ENCODE measurements at regions not wholly inside any gene's neighbourhood (a gene's known extent, or its start where the extent isn't known, plus 50 kb on each side); places are given as distances from the start of the nearest gene placed in this dataset.

DNA sequence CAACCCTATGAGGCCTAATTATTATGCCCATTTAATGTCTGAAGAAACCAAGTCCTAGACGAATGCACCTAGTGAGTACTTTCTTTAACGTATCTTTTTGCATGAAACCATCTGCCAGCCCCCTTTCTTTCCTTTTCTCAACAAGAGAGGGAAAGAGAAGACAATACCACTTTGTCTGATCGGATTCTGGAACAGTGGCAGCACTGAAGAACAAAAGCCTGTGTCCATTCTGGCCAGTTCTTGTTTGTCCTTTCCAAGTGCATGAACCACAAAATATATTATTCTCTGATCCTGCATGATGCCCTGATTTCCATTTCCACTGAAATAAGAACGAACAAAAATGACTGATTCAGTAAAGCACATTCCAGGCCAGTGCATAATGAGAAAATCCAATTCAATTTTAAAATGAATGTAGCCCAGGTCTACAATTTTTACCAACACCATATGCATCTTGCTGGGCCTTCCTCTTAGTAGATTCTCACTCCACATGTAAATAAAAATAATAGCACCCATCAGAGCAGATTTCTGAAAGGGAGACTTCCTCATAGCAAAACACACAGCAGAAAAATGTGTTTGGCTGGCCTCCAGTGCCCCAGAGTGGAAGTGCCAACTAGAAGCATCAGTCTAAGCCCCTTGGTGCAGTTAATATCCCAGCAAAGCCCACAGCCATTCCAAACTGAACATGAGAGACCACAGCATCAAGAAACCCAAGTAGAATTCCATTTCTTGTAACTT lies 422.6 kb upstream of the ID2 start:
- Mint-ChIP-seq H3K4me1 (no peaks in the 10 kb centered on the region), H3K27me3 (peaks cover 32% of the 10 kb centered on the region), H3K4me3 (no peak overlapping the region), H3K9me3 (no peaks in the 10 kb centered on the region), H3K36me3 (ENCODE audit: low read depth) (no peaks in the 10 kb centered on the region), H3K27ac (no peak overlapping the region)
- no peak for TF ChIP-seq CTCF (IDR thresholded peaks at IDR 0.05)
- ChIA-PET POLR2A (no interaction called here), CTCF (no interaction called here)
- intact Hi-C loops (cut with micrococcal nuclease) = no loop called here
- no peak for ATAC-seq (ENCODE audit: low read depth)
- no peak for DNase-seq

DNA sequence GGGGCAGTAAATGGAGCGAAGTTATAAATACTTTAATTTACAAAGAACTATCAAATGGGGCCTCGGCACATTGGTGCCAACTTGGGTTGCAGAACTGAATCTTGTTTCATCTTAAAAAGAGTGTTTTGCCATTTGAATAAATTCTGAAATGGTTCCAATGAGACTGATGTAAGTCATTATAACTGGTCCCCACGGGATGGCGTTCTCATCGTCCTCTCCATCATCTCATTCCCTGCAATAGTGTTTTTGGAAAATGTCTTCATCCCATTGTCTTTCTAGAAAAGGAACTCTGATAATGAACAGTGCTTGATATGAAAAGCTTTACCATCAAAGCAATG lies 422.0 kb upstream of the ID2 start:
- CTCF ChIA-PET = no interaction called here
- no peak for TF ChIP-seq CTCF (IDR thresholded peaks at IDR 0.05)
- Mint-ChIP-seq H3K27me3 (peaks cover 32% of the 10 kb centered on the region), H3K9me3 (no peaks in the 10 kb centered on the region), H3K36me3 (ENCODE audit: low read depth) (no peaks in the 10 kb centered on the region), H3K4me1 (no peaks in the 10 kb centered on the region), H3K4me3 (no peak overlapping the region), H3K27ac (no peak overlapping the region)
- no peak for ATAC-seq (ENCODE audit: low read depth)
- DNase-seq = no peak
- POLR2A ChIA-PET = no interaction called here
- intact Hi-C loops (cut with micrococcal nuclease) = no loop called here

DNA sequence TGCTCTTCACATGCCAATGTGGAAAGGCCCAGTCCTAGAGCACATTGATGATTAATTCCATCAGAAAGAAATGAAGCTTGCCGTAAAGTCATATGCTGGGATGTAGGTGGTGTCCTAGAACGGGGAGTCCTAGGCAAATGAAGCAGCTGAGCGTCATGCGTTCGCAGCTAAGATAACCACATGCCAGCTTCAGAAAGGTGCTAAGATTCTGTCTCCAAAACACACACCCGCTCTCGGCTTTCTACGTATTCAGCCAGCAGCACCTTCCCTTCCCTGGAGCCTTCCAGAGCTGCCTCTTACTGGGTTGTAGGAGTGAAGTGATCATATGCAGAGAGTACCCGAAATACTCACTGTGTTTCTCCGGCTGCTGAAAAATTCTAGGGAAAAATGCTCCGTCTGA lies 421.6 kb upstream of the ID2 start:
- Mint-ChIP-seq H3K4me1 (no peaks in the 10 kb centered on the region), H3K27ac (no peak overlapping the region), H3K4me3 (no peak overlapping the region), H3K36me3 (ENCODE audit: low read depth) (no peaks in the 10 kb centered on the region), H3K9me3 (no peaks in the 10 kb centered on the region), H3K27me3 (peaks cover 32% of the 10 kb centered on the region)
- intact Hi-C loops (cut with micrococcal nuclease) = no loop called here
- ChIA-PET POLR2A (no interaction called here), CTCF (no interaction called here)
- TF ChIP-seq CTCF (IDR thresholded peaks at IDR 0.05) = no peak
- DNase-seq (no peak), ATAC-seq (ENCODE audit: low read depth) (no peak)

DNA sequence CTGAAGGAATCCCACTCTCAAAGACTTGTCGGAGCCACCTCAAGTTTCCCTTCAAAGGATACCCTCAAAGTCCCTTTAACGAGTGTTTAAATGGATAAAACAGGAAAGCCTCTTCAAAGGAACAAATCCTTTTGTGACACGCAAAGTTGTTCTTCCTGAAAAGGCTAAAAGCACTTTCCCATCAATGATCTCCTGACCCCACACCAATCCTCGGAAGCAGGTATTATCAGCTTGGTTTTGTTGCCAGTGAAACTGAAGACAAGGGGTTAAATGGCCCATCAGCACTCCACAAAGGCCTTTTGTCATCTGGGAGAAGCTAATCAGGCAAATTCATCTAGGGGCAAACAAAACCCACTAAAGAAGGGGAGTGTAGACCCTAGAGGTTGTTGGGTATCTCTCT lies 418.0 kb upstream of the ID2 start:
- TF ChIP-seq CTCF (IDR thresholded peaks at IDR 0.05) = no peak
- DNase-seq (no peak), ATAC-seq (ENCODE audit: low read depth) (no peak)
- Mint-ChIP-seq H3K4me1 (no peaks in the 10 kb centered on the region), H3K27me3 (peaks cover 36% of the 10 kb centered on the region), H3K27ac (no peak overlapping the region), H3K4me3 (no peak overlapping the region), H3K36me3 (ENCODE audit: low read depth) (no peaks in the 10 kb centered on the region), H3K9me3 (no peaks in the 10 kb centered on the region)
- CTCF ChIA-PET = no interaction called here
- intact Hi-C loops (cut with micrococcal nuclease) = no loop called here
- POLR2A ChIA-PET = no interaction called here

DNA sequence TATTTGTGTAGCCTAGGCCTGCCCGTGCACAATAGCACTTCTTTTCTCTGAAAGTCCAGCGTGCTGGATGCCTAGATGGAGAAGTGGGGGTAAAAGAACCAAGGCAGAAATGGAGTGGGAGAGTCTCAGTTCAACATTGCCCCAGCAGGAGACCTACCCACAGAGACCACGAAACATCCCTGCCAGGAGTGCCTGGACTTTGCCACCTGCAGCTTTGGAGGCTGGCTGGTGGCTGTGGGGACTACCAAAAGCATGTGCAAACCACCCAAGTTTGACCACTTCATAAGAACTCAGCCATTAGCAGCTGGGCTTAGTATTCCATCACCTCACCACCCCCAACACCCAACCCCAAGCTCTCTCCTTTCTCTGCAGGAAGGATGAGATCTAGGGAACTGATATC lies 416.9 kb upstream of the ID2 start:
- DNase-seq = no peak
- intact Hi-C loops (cut with micrococcal nuclease) = no loop called here
- peaks cover 33% of the 10 kb centered on the region for H3K27me3 Mint-ChIP-seq
- ChIA-PET POLR2A (no interaction called here), CTCF (no interaction called here)
- H3K9me3 Mint-ChIP-seq = no peaks in the 10 kb centered on the region
- no peak overlapping the region for H3K27ac Mint-ChIP-seq
- ATAC-seq (ENCODE audit: low read depth) = no peak
- no peak overlapping the region for H3K4me3 Mint-ChIP-seq
- no peak for TF ChIP-seq CTCF (IDR thresholded peaks at IDR 0.05)
- H3K36me3 Mint-ChIP-seq (ENCODE audit: low read depth) = no peaks in the 10 kb centered on the region
- no peaks in the 10 kb centered on the region for H3K4me1 Mint-ChIP-seq

All from activated B cell treated with CpG ODN at 0.5 μM for 24 hours (primary cell).